SK-N-SH treated with all-trans-retinoic acid at 6 μM for 48 hours (cell line): ENCODE measurements at regions not wholly inside any gene's neighbourhood (a gene's known extent, or its start where the extent isn't known, plus 50 kb on each side); places are given as distances from the start of the nearest gene placed in this dataset.

Experiments
- ARNTL ChIP-seq: fragments of 450-650 bp; formaldehyde crosslinking; IDR thresholded peaks from 2 replicates; pipeline ENCODE4 v1.5.0; 2020; ENCODE audit warnings: low read depth, mild to moderate bottlenecking, moderate library complexity, borderline replicate concordance
- ESRRG ChIP-seq: fragments of 250-450 bp; sonication (Bioruptor Pico); IDR thresholded peaks from 2 replicates; pipeline ENCODE4 v1.6.1; 2021; ENCODE audit warnings: mild to moderate bottlenecking
- GLIS3 ChIP-seq: fragments of 250-450 bp; sonication (Bioruptor Pico); IDR thresholded peaks from 2 replicates; pipeline ENCODE4 v1.5.0; 2020; ENCODE audit warnings: mild to moderate bottlenecking, moderate library complexity
- POU6F1 ChIP-seq: fragments of 250-450 bp; sonication (Bioruptor Pico); IDR thresholded peaks from 2 replicates; pipeline ENCODE4 v1.8.0; 2021; ENCODE audit warnings: low read depth, mild to moderate bottlenecking, moderate library complexity, borderline replicate concordance
- RARB ChIP-seq: fragments of 250-450 bp; sonication (Bioruptor Pico); IDR thresholded peaks from 2 replicates; pipeline ENCODE4 v1.8.0; 2021; ENCODE audit warnings: mild to moderate bottlenecking, moderate library complexity
- ZFP3 ChIP-seq: fragments of 250-450 bp; sonication (Bioruptor Pico); IDR thresholded peaks from 2 replicates; pipeline ENCODE4 v1.5.0; 2020; ENCODE audit warnings: mild to moderate bottlenecking, moderate library complexity
- TF ChIP-seq, protein P1 (sequence below): fragments of 250-450 bp; sonication (Bioruptor Pico); IDR thresholded peaks from 2 replicates; pipeline ENCODE4 v1.8.0; 2020; ENCODE audit warnings: mild to moderate bottlenecking, moderate library complexity, borderline replicate concordance
- TF ChIP-seq, protein P2 (sequence below): fragments of 250-450 bp; sonication (Bioruptor Pico); IDR thresholded peaks from 2 replicates; pipeline ENCODE4 v1.5.0; 2020; ENCODE audit warnings: mild to moderate bottlenecking, moderate library complexity

GRCh38 chr1:212544110-212544509 lies 64.5 kb upstream of the ATF3 start:
- TF ChIP-seq ZFP3 (CRISPR knock-in tag) (no peak), ESRRG (CRISPR knock-in tag) (no peak), RARB (no peak), GLIS3 (CRISPR knock-in tag) (no peak), ARNTL (CRISPR knock-in tag) (no peak), POU6F1 (CRISPR knock-in tag) (no peak)
- TF ChIP-seq, protein P1, sequence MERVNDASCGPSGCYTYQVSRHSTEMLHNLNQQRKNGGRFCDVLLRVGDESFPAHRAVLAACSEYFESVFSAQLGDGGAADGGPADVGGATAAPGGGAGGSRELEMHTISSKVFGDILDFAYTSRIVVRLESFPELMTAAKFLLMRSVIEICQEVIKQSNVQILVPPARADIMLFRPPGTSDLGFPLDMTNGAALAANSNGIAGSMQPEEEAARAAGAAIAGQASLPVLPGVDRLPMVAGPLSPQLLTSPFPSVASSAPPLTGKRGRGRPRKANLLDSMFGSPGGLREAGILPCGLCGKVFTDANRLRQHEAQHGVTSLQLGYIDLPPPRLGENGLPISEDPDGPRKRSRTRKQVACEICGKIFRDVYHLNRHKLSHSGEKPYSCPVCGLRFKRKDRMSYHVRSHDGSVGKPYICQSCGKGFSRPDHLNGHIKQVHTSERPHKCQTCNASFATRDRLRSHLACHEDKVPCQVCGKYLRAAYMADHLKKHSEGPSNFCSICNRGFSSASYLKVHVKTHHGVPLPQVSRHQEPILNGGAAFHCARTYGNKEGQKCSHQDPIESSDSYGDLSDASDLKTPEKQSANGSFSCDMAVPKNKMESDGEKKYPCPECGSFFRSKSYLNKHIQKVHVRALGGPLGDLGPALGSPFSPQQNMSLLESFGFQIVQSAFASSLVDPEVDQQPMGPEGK (CRISPR knock-in tag): no peak
- TF ChIP-seq, protein P2, sequence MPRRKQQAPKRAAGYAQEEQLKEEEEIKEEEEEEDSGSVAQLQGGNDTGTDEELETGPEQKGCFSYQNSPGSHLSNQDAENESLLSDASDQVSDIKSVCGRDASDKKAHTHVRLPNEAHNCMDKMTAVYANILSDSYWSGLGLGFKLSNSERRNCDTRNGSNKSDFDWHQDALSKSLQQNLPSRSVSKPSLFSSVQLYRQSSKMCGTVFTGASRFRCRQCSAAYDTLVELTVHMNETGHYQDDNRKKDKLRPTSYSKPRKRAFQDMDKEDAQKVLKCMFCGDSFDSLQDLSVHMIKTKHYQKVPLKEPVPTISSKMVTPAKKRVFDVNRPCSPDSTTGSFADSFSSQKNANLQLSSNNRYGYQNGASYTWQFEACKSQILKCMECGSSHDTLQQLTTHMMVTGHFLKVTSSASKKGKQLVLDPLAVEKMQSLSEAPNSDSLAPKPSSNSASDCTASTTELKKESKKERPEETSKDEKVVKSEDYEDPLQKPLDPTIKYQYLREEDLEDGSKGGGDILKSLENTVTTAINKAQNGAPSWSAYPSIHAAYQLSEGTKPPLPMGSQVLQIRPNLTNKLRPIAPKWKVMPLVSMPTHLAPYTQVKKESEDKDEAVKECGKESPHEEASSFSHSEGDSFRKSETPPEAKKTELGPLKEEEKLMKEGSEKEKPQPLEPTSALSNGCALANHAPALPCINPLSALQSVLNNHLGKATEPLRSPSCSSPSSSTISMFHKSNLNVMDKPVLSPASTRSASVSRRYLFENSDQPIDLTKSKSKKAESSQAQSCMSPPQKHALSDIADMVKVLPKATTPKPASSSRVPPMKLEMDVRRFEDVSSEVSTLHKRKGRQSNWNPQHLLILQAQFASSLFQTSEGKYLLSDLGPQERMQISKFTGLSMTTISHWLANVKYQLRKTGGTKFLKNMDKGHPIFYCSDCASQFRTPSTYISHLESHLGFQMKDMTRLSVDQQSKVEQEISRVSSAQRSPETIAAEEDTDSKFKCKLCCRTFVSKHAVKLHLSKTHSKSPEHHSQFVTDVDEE: no peak
